GM23248 (cell line): ENCODE measurements at regions not wholly inside any gene's neighbourhood (a gene's known extent, or its start where the extent isn't known, plus 50 kb on each side); places are given as distances from the start of the nearest gene placed in this dataset.

ENCODE experiments used
- EZH2 ChIP-seq: fragments of 200-600 bp; sonication (generic); IDR thresholded peaks from 2 replicates; pipeline ENCODE4 v1.6.1; 2018; ENCODE audit warnings: antibody characterized with exemption, mild to moderate bottlenecking; ENCODE audit not compliant: insufficient read depth, poor library complexity, severe bottlenecking
- EZH2phosphoT487 ChIP-seq: fragments of 200-600 bp; sonication (generic); IDR thresholded peaks from 2 replicates; pipeline ENCODE4 v1.6.1; 2018; ENCODE audit warnings: antibody characterized with exemption, moderate library complexity, mild to moderate bottlenecking, low read depth; ENCODE audit not compliant: insufficient read depth

DNA sequence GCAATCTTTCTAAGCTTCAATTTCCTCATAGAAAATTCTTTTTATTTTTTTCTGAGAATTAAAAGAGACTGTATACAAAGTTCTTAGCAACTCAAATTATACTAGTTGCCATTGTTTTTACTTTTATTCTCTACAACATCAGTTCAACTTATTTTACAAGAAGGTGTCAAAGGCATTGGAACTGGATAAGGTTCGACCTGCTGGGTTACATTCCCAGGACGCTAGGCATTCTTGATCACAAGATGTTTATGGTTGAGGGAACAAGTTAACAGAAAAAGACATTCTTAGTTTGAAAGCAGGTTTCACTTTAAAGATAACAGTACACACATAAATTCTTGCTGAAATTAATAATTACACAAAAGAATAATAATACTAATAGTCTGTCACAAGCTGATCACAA lies 163.5 kb upstream of the SNX2 start:
- no peak for TF ChIP-seq EZH2
- TF ChIP-seq EZH2phosphoT487, result no peak
